ENCODE measurements at regions not wholly inside any gene's neighbourhood (a gene's known extent, or its start where the extent isn't known, plus 50 kb on each side); places are given as distances from the start of the nearest gene placed in this dataset.

DNA sequence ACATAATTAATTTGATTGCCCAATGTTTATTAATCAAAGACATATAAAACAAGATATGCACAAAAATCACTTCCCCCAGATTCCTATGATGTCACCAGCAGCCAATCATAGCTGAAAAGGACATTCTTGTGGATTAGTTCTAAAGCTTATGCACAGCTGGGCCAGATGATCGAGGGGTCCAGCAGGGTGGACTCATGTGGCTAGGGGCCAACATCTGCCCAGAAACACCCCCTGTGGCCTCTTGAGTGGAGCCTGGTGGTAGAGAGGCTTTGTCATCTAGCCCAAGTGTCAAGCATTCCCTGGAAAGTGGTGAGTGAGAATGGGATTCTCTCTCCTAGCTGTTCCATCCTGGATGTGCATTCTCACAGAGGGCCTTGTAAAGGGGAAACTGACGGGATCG is 590.0 kb downstream of the BCL11B start:
- H3K27ac ChIP-seq (ENCODE audit: insufficient read depth, low read depth, low read length): no peak overlapping the region
- FAIRE-seq (no peak), DNase-seq (ENCODE audit: low read depth, low spot score) (no peak)
- H3K4me3 ChIP-seq (replicated peaks in 1 of 3; ENCODE audit: insufficient read depth in 1 of 3, low read depth in 1 of 3, low read length in 3 of 3): no peak overlapping the region
- H3K36me3 ChIP-seq (ENCODE audit: control insufficient read depth in 2 of 2, extremely low read depth in 1 of 2, insufficient read depth in 2 of 2, low read length in 2 of 2): no peaks in the 10 kb centered on the region
- H3K4me2 ChIP-seq (ENCODE audit: insufficient read depth, low read length): no peak overlapping the region
- no peaks in the 10 kb centered on the region for H3K79me2 ChIP-seq (ENCODE audit: control insufficient read depth, insufficient read depth, low read length)
- H2AFZ ChIP-seq (ENCODE audit: low read depth, low read length): no peak overlapping the region
- no peak for TF ChIP-seq POLR2A (IDR thresholded peaks at IDR 0.05; ENCODE audit: low read depth, low read length)
- TF ChIP-seq CTCF (IDR thresholded peaks at IDR 0.05; ENCODE audit: extremely low read depth in 1 of 2, insufficient read depth in 1 of 2, low read depth in 1 of 2, low read length in 2 of 2): no peak
- no peak for TF ChIP-seq POLR2AphosphoS5 (IDR thresholded peaks at IDR 0.05; ENCODE audit: insufficient read depth, low read depth, low read length)
- no peak for TF ChIP-seq JUN (IDR thresholded peaks at IDR 0.05; ENCODE audit: borderline replicate concordance, insufficient read depth, insufficient read length, low read depth)
- no peak for TF ChIP-seq GATA2 (IDR thresholded peaks at IDR 0.05; ENCODE audit: insufficient read depth, insufficient read length, low read depth, low read length)
- TF ChIP-seq MYC (IDR thresholded peaks at IDR 0.05; ENCODE audit: low read depth, low read length): no peak
- TF ChIP-seq FOS (IDR thresholded peaks at IDR 0.05; ENCODE audit: borderline replicate concordance, insufficient read depth, low read length): no peak
- no peak for TF ChIP-seq EZH2 (IDR thresholded peaks at IDR 0.05; ENCODE audit: borderline replicate concordance, low read depth, low read length, severe bottlenecking)
- TF ChIP-seq MAX (IDR thresholded peaks at IDR 0.05; ENCODE audit: insufficient read depth, insufficient read length): no peak
- no peaks in the 10 kb centered on the region for H3K4me1 ChIP-seq (ENCODE audit: control insufficient read depth, extremely low read depth, insufficient read depth, low read length)
- ChIA-PET POLR2A (no interaction called here), CTCF (no interaction called here)
- peaks cover 5% of the 10 kb centered on the region for H3K9me3 ChIP-seq (replicated peaks; ENCODE audit: control insufficient read depth, insufficient read depth, low read length)
- dilution Hi-C loops (cut with MboI; ENCODE audit: extremely low pct_ligation_motif_present, low sequenced_read_pairs): no loop called here
- no peaks in the 10 kb centered on the region for H3K9me1 ChIP-seq (replicated peaks; ENCODE audit: control insufficient read depth, extremely low read depth, insufficient read depth, low read length)
- BruUV-seq (replicated peaks): no TSS peak
- no peaks in the 10 kb centered on the region for H4K20me1 ChIP-seq (replicated peaks; ENCODE audit: control insufficient read depth, extremely low read depth, insufficient read depth, low read length)
- H3K27me3 ChIP-seq (ENCODE audit: control insufficient read depth in 2 of 2, insufficient read depth in 2 of 2, low read length in 2 of 2): no peaks in the 10 kb centered on the region
- intact Hi-C loops (cut with micrococcal nuclease): no loop called here
- no peak overlapping the region for H3K9ac ChIP-seq (replicated peaks; ENCODE audit: extremely low read depth, insufficient read depth, low read length)
